Type B pancreatic cell (in vitro differentiated cells): ENCODE measurements at regions not wholly inside any gene's neighbourhood (a gene's known extent, or its start where the extent isn't known, plus 50 kb on each side); places are given as distances from the start of the nearest gene placed in this dataset.

Source experiments
- DNase-seq: peaks from one replicate; pipeline ENCODE4 v3.0.0; 2021; ENCODE audit warnings: mixed read lengths; ENCODE audit not compliant: unreplicated experiment; ENCODE audit errors: extremely low spot score
- H3K27ac Mint-ChIP-seq: 2 replicates; pipeline ENCODE4 v1.8.0; 2021; ENCODE audit warnings: mild to moderate bottlenecking, mixed read lengths
- H3K27me3 Mint-ChIP-seq: 2 replicates; pipeline ENCODE4 v1.8.0; 2021; ENCODE audit warnings: mixed read lengths
- H3K36me3 Mint-ChIP-seq: 2 replicates; pipeline ENCODE4 v1.8.0; 2021; ENCODE audit warnings: mixed read lengths
- H3K4me1 Mint-ChIP-seq: one replicate; pipeline ENCODE4 v1.8.0; 2021; ENCODE audit warnings: mixed read lengths; ENCODE audit not compliant: unreplicated experiment
- H3K4me3 Mint-ChIP-seq: 2 replicates; pipeline ENCODE4 v1.8.0; 2021; ENCODE audit warnings: mild to moderate bottlenecking, mixed read lengths
- H3K9me3 Mint-ChIP-seq: 2 replicates; pipeline ENCODE4 v1.8.0; 2021; ENCODE audit warnings: mixed read lengths
- CTCF ChIP-seq: fragments of 200-600 bp; sonication (generic); conservative IDR thresholded peaks from 2 replicates; pipeline ENCODE4 v1.5.0; 2021; ENCODE audit warnings: antibody characterized with exemption, mild to moderate bottlenecking

GRCh38 chr14:22188318-22188717 is 400.7 kb downstream of the DAD1 start:
- H3K4me3 Mint-ChIP-seq = no peak overlapping the region
- peaks cover 5% of the 10 kb centered on the region for H3K27me3 Mint-ChIP-seq
- no peaks in the 10 kb centered on the region for H3K4me1 Mint-ChIP-seq
- no peak overlapping the region for H3K27ac Mint-ChIP-seq
- no peak for DNase-seq
- TF ChIP-seq CTCF = no peak
- H3K9me3 Mint-ChIP-seq = no peaks in the 10 kb centered on the region
- no peaks in the 10 kb centered on the region for H3K36me3 Mint-ChIP-seq

GRCh38 chr14:22185789-22186188 is 403.2 kb downstream of the DAD1 start:
- Mint-ChIP-seq H3K36me3 (no peaks in the 10 kb centered on the region), H3K27ac (no peak overlapping the region), H3K4me3 (no peak overlapping the region), H3K4me1 (no peaks in the 10 kb centered on the region), H3K9me3 (no peaks in the 10 kb centered on the region), H3K27me3 (peaks cover 5% of the 10 kb centered on the region)
- no peak for TF ChIP-seq CTCF
- no peak for DNase-seq

- no peak for DNase-seq
- no peak for TF ChIP-seq CTCF
- no peak overlapping the region for H3K4me3 Mint-ChIP-seq
- peaks cover 5% of the 10 kb centered on the region for H3K27me3 Mint-ChIP-seq
- no peaks in the 10 kb centered on the region for H3K4me1 Mint-ChIP-seq
- no peak overlapping the region for H3K27ac Mint-ChIP-seq
- H3K9me3 Mint-ChIP-seq = no peaks in the 10 kb centered on the region
- no peaks in the 10 kb centered on the region for H3K36me3 Mint-ChIP-seq
Measured at GRCh38 chr14:22185191-22185590, 403.8 kb downstream of the DAD1 start.

GRCh38 chr14:22184830-22185168 is 404.2 kb downstream of the DAD1 start:
- no peak for TF ChIP-seq CTCF
- H3K4me3 Mint-ChIP-seq = no peak overlapping the region
- no peak for DNase-seq
- H3K4me1 Mint-ChIP-seq = no peaks in the 10 kb centered on the region
- H3K27me3 Mint-ChIP-seq = peaks cover 5% of the 10 kb centered on the region
- no peak overlapping the region for H3K27ac Mint-ChIP-seq
- no peaks in the 10 kb centered on the region for H3K36me3 Mint-ChIP-seq
- no peaks in the 10 kb centered on the region for H3K9me3 Mint-ChIP-seq

- no peaks in the 10 kb centered on the region for H3K36me3 Mint-ChIP-seq
- no peak for DNase-seq
- TF ChIP-seq CTCF = no peak
- no peaks in the 10 kb centered on the region for H3K4me1 Mint-ChIP-seq
- no peak overlapping the region for H3K27ac Mint-ChIP-seq
- peaks cover 5% of the 10 kb centered on the region for H3K27me3 Mint-ChIP-seq
- H3K4me3 Mint-ChIP-seq = no peak overlapping the region
- no peaks in the 10 kb centered on the region for H3K9me3 Mint-ChIP-seq
Measured at GRCh38 chr14:22184157-22184829, 404.7 kb downstream of the DAD1 start.

GRCh38 chr14:22180045-22180444 is 409.0 kb downstream of the DAD1 start:
- no peak for TF ChIP-seq CTCF
- H3K27me3 Mint-ChIP-seq = no peaks in the 10 kb centered on the region
- no peaks in the 10 kb centered on the region for H3K9me3 Mint-ChIP-seq
- H3K27ac Mint-ChIP-seq = no peak overlapping the region
- H3K36me3 Mint-ChIP-seq = no peaks in the 10 kb centered on the region
- no peaks in the 10 kb centered on the region for H3K4me1 Mint-ChIP-seq
- no peak for DNase-seq
- no peak overlapping the region for H3K4me3 Mint-ChIP-seq
